ENCODE measurements at regions not wholly inside any gene's neighbourhood (a gene's known extent, or its start where the extent isn't known, plus 50 kb on each side); places are given as distances from the start of the nearest gene placed in this dataset.

DNA sequence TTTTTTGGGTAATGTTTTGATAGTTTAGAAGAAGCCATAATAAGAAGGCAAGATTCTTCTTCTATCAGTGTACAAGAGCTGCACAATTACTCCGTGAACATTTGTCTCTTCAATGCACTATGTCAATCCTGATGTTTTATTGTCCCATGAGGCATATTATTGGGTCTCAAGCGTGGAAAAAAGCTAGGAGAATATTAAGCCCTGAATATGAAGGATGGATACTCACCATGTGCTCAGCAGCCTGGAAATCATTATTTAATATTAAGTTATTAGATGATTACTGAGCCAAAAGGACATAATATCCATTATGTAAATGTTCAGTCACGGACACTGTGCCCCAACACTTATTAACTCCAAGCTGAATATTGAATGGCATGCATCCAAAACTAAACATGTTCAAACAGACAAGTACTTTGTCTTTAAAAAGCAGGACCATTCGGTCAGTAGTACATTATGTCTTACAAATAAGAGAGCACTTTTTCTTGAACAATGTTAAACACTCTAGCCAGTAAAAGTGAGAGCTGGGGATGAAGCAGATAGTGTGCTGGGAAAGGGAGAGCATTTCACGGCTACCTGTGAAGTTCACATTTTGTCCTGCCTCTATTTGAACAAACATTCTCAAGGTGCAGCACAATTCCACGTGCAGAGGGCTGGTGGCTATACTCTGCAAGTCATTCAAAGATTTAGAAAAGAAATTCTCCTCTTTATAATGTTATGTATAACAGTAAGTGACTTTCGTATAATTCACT is 70.6 kb upstream of the CNR1 start:
- no peaks in the 10 kb centered on the region for H3K4me1 ChIP-seq (ENCODE audit: insufficient read depth, low read length)
- no CpG with 5 or more reads among the region's 7 CpGs for WGBS (ENCODE audit: extremely low coverage, insufficient read length, low lambda C conversion rate)
- peaks cover 12 to 18% of the 10 kb centered on the region in 2 experiments for H3K9me3 Mint-ChIP-seq

More for the DNA sequence above, 70.6 kb upstream of the CNR1 start:
- Histone ChIP-seq H3K4ac (ENCODE audit: low read depth, low read length) (no peak overlapping the region), H3K18ac (ENCODE audit: insufficient read length, low read depth, low read length) (no peak overlapping the region), H2BK20ac (ENCODE audit: low read depth, low read length, poor library complexity, severe bottlenecking) (no peak overlapping the region), H2AK5ac (ENCODE audit: insufficient read length, low read length) (no peak overlapping the region), H3T11ph (ENCODE audit: low read length) (no peak overlapping the region), H3K23ac (ENCODE audit: insufficient read length, low read depth, low read length) (no peak overlapping the region), H3K4me2 (ENCODE audit: insufficient read depth, insufficient read length, low read length) (no peak overlapping the region), H3K9me3 (ENCODE audit: control insufficient read depth, low read depth, low read length) (no peaks in the 10 kb centered on the region), H4K20me1 (ENCODE audit: control insufficient read depth, insufficient read depth, insufficient read length) (no peaks in the 10 kb centered on the region), H2BK15ac (ENCODE audit: low read depth, low read length) (no peak overlapping the region), H3K56ac (ENCODE audit: insufficient read length, low read depth, low read length) (no peak overlapping the region), H3K9ac (ENCODE audit: extremely low read depth, insufficient read length, low read length) (no peak overlapping the region), H3K27ac (ENCODE audit: insufficient read length, low read depth, low read length) (no peak overlapping the region), H3K23me2 (ENCODE audit: insufficient read length, low read depth, low read length, poor library complexity, severe bottlenecking) (no peaks in the 10 kb centered on the region), H3K79me2 (ENCODE audit: insufficient read depth, low read length) (no peaks in the 10 kb centered on the region), H2BK120ac (ENCODE audit: low read depth, low read length, poor library complexity, severe bottlenecking) (no peak overlapping the region), H2AFZ (ENCODE audit: low read length) (no peak overlapping the region), H2BK5ac (ENCODE audit: insufficient read length, low read length) (no peak overlapping the region), H4K91ac (ENCODE audit: insufficient read length, low read depth, low read length) (no peak overlapping the region), H3K79me1 (ENCODE audit: insufficient read depth, low read depth, low read length, poor library complexity, severe bottlenecking) (no peaks in the 10 kb centered on the region), H4K5ac (ENCODE audit: insufficient read length, low read depth, low read length) (no peak overlapping the region), H4K8ac (replicated peaks; ENCODE audit: insufficient read length, low read depth, low read length) (no peak overlapping the region), H2BK12ac (ENCODE audit: insufficient read length, low read depth, low read length) (no peak overlapping the region), H3K14ac (ENCODE audit: insufficient read depth, low read length) (no peak overlapping the region), H3K27me3 (ENCODE audit: insufficient read depth, low read length) (no peaks in the 10 kb centered on the region)
- Mint-ChIP-seq H3K36me3 (ENCODE audit: insufficient read depth in 1 of 3, low read depth in 3 of 3) (peaks cover 3 to 13% (median 6%) of the 10 kb centered on the region in 3 experiments; a peak in 3 of 7 replicates), H3K27ac (no peak overlapping the region), H3K4me1 (no peaks in the 10 kb centered on the region), H3K4me3 (no peak overlapping the region), H3K27me3 (ENCODE audit: low read depth) (no peaks in the 10 kb centered on the region)
- TF ChIP-seq, protein P1, sequence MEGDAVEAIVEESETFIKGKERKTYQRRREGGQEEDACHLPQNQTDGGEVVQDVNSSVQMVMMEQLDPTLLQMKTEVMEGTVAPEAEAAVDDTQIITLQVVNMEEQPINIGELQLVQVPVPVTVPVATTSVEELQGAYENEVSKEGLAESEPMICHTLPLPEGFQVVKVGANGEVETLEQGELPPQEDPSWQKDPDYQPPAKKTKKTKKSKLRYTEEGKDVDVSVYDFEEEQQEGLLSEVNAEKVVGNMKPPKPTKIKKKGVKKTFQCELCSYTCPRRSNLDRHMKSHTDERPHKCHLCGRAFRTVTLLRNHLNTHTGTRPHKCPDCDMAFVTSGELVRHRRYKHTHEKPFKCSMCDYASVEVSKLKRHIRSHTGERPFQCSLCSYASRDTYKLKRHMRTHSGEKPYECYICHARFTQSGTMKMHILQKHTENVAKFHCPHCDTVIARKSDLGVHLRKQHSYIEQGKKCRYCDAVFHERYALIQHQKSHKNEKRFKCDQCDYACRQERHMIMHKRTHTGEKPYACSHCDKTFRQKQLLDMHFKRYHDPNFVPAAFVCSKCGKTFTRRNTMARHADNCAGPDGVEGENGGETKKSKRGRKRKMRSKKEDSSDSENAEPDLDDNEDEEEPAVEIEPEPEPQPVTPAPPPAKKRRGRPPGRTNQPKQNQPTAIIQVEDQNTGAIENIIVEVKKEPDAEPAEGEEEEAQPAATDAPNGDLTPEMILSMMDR (conservative IDR thresholded peaks at IDR 0.05), result no peak
- no peak for DNase-seq

Measured in H9 (cell line).